MG63 (cell line): ENCODE measurements at regions not wholly inside any gene's neighbourhood (a gene's known extent, or its start where the extent isn't known, plus 50 kb on each side); places are given as distances from the start of the nearest gene placed in this dataset.

Source experiments
- DNase-seq: peaks from one replicate; pipeline ENCODE4 v3.0.0-alpha.2; 2020
- H3K27me3 ChIP-seq: fragments of 250-450 bp; sonication (Bioruptor Pico); 2 replicates; pipeline ENCODE4 v1.5.1; 2020; ENCODE audit warnings: mild to moderate bottlenecking, moderate library complexity
- H3K36me3 ChIP-seq: fragments of 250-450 bp; sonication (Bioruptor Pico); 2 replicates; pipeline ENCODE4 v1.5.1; 2020; ENCODE audit warnings: mild to moderate bottlenecking, moderate library complexity
- H3K4me3 ChIP-seq: fragments of 250-450 bp; sonication (Bioruptor Pico); 2 replicates; pipeline ENCODE4 v1.5.1; 2020; ENCODE audit warnings: mild to moderate bottlenecking, moderate library complexity
- H3K9me3 ChIP-seq: fragments of 250-450 bp; sonication (Bioruptor Pico); 2 replicates; pipeline ENCODE4 v1.5.1; 2020; ENCODE audit warnings: mild to moderate bottlenecking, moderate library complexity

DNA sequence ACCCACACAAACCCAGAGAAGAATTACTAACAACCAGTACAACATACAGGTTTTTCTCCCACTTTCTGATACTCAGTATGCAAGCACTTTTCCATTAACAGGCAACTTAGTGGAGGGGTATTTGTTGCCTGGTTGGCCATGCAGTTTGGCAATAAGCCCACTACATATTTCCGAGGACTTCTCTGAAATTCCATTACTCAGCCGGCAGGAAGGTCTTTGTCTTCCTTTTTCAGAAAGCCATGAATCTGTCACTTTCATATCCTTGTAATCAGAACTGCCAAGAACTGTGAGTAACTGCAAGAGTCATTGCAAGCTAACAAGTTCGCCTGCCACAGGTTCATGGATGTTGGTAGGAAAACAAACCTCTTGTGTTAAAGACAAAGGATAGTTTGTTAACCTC lies 422.3 kb upstream of the ROBO1 start:
- H3K9me3 ChIP-seq, result no peaks in the 10 kb centered on the region
- no peaks in the 10 kb centered on the region for H3K27me3 ChIP-seq
- H3K4me3 ChIP-seq, result no peak overlapping the region
- no peaks in the 10 kb centered on the region for H3K36me3 ChIP-seq
- DNase-seq, result peak; percentile 7

- no peak for DNase-seq
- H3K4me3 ChIP-seq, result no peak overlapping the region
- no peaks in the 10 kb centered on the region for H3K36me3 ChIP-seq
- H3K27me3 ChIP-seq, result no peaks in the 10 kb centered on the region
- H3K9me3 ChIP-seq, result no peaks in the 10 kb centered on the region
Measured at GRCh38 chr3:80187981-80188380, 420.2 kb upstream of the ROBO1 start.

GRCh38 chr3:80159990-80160506 lies 392.2 kb upstream of the ROBO1 start:
- Histone ChIP-seq H3K36me3 (no peaks in the 10 kb centered on the region), H3K4me3 (no peak overlapping the region), H3K9me3 (no peaks in the 10 kb centered on the region), H3K27me3 (no peaks in the 10 kb centered on the region)
- DNase-seq, result no peak

DNA sequence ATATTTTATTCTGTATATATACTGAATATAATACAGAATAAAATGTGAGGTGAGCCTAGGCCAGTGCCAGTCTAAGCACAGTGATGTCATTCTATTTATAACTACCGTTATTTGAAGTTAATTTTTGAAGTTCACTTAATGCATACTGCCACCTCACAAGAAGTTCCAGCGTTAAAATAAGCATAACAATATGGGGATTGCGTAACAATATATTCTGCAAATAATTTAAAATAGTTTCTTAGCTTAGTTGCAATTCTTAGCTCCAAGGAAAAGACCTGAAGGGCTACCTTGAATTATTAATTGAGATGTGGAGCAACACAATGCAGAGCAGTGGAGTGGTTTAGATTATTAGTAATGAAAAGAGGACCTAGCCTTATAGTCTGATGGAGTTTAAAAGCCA lies 390.5 kb upstream of the ROBO1 start:
- DNase-seq, result no peak
- Histone ChIP-seq H3K4me3 (no peak overlapping the region), H3K27me3 (no peaks in the 10 kb centered on the region), H3K9me3 (no peaks in the 10 kb centered on the region), H3K36me3 (no peaks in the 10 kb centered on the region)

DNA sequence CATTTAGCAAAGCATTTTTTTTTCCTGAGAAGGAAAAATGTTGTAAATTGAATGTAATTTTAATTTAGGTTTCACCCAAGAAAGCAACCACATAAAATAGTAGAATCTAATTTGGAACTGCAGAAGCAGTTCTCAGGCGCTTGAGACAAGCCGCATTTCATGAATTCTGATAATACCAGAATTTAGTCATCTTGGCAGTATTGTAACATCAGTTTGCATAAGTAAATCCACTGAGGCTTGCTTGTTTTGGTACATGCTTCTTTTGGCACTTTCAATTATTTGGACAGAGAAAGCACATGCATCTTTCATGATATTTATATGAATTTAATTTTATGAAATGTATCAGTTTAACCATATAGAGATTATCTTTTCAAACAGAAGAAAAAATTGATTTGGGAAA lies 389.7 kb upstream of the ROBO1 start:
- Histone ChIP-seq H3K4me3 (no peak overlapping the region), H3K9me3 (no peaks in the 10 kb centered on the region), H3K36me3 (no peaks in the 10 kb centered on the region), H3K27me3 (no peaks in the 10 kb centered on the region)
- no peak for DNase-seq

DNA sequence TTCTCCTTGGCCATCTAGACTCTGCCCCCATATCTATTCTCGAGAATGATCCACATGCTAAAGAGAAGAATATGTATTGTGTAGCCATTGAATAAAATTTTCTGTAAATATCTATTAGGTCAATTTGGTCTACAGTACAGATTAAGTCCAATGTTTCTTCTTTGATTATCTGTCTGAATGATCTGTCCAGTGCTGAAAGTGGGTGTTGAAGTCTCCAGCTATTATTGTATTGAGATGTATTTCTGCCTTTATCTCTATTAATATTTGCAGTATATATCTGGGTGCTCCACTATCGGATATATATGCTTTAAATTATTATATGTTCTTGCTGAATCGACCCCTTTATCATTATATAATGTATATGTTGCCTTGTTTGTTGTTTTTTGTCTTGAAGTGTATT lies 384.9 kb upstream of the ROBO1 start:
- no peak for DNase-seq

GRCh38 chr3:80142714-80143113 lies 374.9 kb upstream of the ROBO1 start:
- DNase-seq, result no peak
- H3K27me3 ChIP-seq, result no peaks in the 10 kb centered on the region
- no peaks in the 10 kb centered on the region for H3K36me3 ChIP-seq
- no peaks in the 10 kb centered on the region for H3K9me3 ChIP-seq
- H3K4me3 ChIP-seq, result no peak overlapping the region

More for the DNA sequence above, 384.9 kb upstream of the ROBO1 start:
- no peaks in the 10 kb centered on the region for H3K9me3 ChIP-seq
- H3K27me3 ChIP-seq, result no peaks in the 10 kb centered on the region
- no peaks in the 10 kb centered on the region for H3K36me3 ChIP-seq
- no peak overlapping the region for H3K4me3 ChIP-seq

- no peak for DNase-seq
- Histone ChIP-seq H3K9me3 (no peaks in the 10 kb centered on the region), H3K4me3 (no peak overlapping the region), H3K27me3 (no peaks in the 10 kb centered on the region), H3K36me3 (no peaks in the 10 kb centered on the region)
Measured at GRCh38 chr3:80141557-80141956, 373.8 kb upstream of the ROBO1 start.

DNA sequence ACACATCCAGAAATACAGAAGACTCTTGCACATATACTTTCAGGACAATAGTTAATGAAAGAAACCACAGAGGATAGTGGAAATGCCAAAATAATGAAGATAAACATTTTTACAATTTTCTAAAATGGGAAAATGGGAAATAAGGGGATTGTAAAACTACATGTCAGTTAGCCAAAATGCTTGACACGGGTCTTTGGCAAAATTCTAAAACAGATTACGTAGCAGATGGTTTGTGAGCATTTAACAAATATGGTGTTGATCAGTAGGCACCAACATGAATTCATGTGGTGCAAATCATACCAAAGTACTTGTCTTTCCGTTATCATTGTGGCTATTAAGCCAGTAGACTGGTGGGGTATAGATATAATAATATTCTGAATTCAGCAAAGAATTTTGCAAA lies 348.5 kb upstream of the ROBO1 start:
- no peaks in the 10 kb centered on the region for H3K36me3 ChIP-seq
- H3K27me3 ChIP-seq, result no peaks in the 10 kb centered on the region
- no peak for DNase-seq
- no peaks in the 10 kb centered on the region for H3K9me3 ChIP-seq
- H3K4me3 ChIP-seq, result no peak overlapping the region

DNA sequence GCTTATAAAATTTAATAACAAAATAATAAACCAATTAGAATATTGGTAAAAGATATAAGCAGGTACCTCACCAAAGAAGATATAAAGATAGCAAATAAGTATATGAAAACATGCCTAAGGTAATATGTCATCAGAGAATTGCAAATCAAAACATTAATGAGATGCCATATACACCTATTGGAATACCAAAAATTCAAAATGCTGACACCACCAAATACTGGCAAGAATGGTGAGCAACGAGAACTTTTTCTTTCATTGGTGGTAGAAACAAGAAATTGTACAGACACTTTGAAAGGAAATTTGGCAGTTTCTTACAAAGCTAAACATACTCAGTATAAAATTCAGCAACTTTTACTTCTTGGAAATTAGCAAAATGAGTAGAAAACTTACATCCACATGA lies 346.9 kb upstream of the ROBO1 start:
- Histone ChIP-seq H3K4me3 (no peak overlapping the region), H3K27me3 (no peaks in the 10 kb centered on the region), H3K9me3 (no peaks in the 10 kb centered on the region), H3K36me3 (no peaks in the 10 kb centered on the region)
- DNase-seq, result no peak

DNA sequence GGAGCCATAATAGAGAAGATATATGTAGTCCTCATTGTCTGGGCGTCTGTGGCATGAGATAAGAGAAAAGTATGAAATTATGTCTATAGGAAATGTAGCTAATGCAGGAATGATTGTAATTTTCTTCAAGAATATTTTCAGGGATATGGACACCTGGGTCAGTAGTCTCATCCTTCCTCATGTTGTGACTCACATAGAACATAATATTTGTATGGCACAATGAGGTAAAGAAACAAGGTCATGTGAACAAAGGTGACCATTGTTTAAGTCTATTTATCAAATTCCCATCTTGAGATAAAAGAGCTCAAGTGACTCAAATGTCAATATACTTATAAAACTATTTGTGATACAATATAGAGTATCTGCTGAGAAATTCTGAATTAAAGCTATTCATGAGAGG lies 345.5 kb upstream of the ROBO1 start:
- Histone ChIP-seq H3K4me3 (no peak overlapping the region), H3K27me3 (no peaks in the 10 kb centered on the region), H3K9me3 (no peaks in the 10 kb centered on the region), H3K36me3 (no peaks in the 10 kb centered on the region)
- no peak for DNase-seq

- Histone ChIP-seq H3K9me3 (no peaks in the 10 kb centered on the region), H3K4me3 (no peak overlapping the region), H3K36me3 (no peaks in the 10 kb centered on the region), H3K27me3 (no peaks in the 10 kb centered on the region)
- no peak for DNase-seq
Measured at GRCh38 chr3:80099559-80100066, 331.8 kb upstream of the ROBO1 start.

DNA sequence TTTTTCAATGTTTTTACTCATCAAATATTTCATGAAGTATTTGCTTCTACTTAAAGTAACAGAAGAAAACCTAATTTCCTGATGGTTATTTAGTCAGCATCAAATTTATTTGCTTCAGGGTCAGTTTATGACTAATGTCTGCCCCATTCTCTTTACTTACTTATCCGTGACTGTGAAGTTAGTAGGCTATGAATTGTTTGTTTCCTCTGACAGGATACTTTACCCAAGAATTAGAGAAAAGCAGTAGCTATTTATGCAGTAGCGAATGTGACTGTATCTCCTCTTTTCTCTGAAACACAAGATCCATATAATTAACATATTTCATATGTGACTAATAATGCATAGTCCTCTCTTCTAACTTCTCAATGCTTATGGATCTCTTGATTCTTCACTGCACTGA lies 329.9 kb upstream of the ROBO1 start:
- Histone ChIP-seq H3K36me3 (no peaks in the 10 kb centered on the region), H3K27me3 (no peaks in the 10 kb centered on the region), H3K4me3 (no peak overlapping the region), H3K9me3 (no peaks in the 10 kb centered on the region)
- no peak for DNase-seq

DNA sequence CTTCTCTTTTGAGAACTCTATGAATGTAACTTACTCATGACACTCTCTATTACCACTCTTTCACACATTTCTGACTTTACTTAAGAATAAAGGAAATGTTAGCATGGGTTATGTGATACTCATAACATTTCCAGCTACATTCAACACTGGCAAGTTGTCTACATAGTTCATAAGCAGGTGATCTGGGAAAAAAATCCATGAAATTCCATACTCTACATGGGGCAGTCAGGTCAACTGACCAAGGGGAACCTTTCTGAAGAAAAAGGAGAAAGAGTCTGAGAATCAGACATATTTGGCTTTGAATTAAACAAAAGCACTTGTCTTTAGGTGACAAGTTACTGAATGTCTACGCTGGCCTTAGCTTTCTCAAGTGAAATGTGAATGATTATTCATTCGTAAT lies 329.1 kb upstream of the ROBO1 start:
- no peak for DNase-seq
- no peak overlapping the region for H3K4me3 ChIP-seq

GRCh38 chr3:80094589-80094988 lies 326.8 kb upstream of the ROBO1 start:
- Histone ChIP-seq H3K4me3 (no peak overlapping the region), H3K9me3 (no peaks in the 10 kb centered on the region), H3K27me3 (no peaks in the 10 kb centered on the region), H3K36me3 (no peaks in the 10 kb centered on the region)
- DNase-seq, result no peak

More for the DNA sequence above, 329.1 kb upstream of the ROBO1 start:
- H3K36me3 ChIP-seq, result no peaks in the 10 kb centered on the region
- H3K27me3 ChIP-seq, result no peaks in the 10 kb centered on the region
- no peaks in the 10 kb centered on the region for H3K9me3 ChIP-seq

- no peaks in the 10 kb centered on the region for H3K27me3 ChIP-seq
- H3K4me3 ChIP-seq, result no peak overlapping the region
- no peaks in the 10 kb centered on the region for H3K9me3 ChIP-seq
- no peaks in the 10 kb centered on the region for H3K36me3 ChIP-seq
- DNase-seq, result no peak
Measured at GRCh38 chr3:80087767-80088166, 320.0 kb upstream of the ROBO1 start.

GRCh38 chr3:80086426-80086825 lies 318.6 kb upstream of the ROBO1 start:
- Histone ChIP-seq H3K36me3 (no peaks in the 10 kb centered on the region), H3K4me3 (no peak overlapping the region), H3K9me3 (no peaks in the 10 kb centered on the region), H3K27me3 (no peaks in the 10 kb centered on the region)
- no peak for DNase-seq

- no peaks in the 10 kb centered on the region for H3K36me3 ChIP-seq
- H3K9me3 ChIP-seq, result no peaks in the 10 kb centered on the region
- H3K4me3 ChIP-seq, result no peak overlapping the region
- no peak for DNase-seq
- H3K27me3 ChIP-seq, result no peaks in the 10 kb centered on the region
Measured at GRCh38 chr3:80079886-80080285, 312.1 kb upstream of the ROBO1 start.

GRCh38 chr3:80068459-80068858 lies 300.7 kb upstream of the ROBO1 start:
- H3K4me3 ChIP-seq, result no peak overlapping the region
- no peaks in the 10 kb centered on the region for H3K9me3 ChIP-seq
- no peaks in the 10 kb centered on the region for H3K27me3 ChIP-seq
- H3K36me3 ChIP-seq, result no peaks in the 10 kb centered on the region
- DNase-seq, result no peak
